ENCODE measurements at regions not wholly inside any gene's neighbourhood (a gene's known extent, or its start where the extent isn't known, plus 50 kb on each side); places are given as distances from the start of the nearest gene placed in this dataset.

DNA sequence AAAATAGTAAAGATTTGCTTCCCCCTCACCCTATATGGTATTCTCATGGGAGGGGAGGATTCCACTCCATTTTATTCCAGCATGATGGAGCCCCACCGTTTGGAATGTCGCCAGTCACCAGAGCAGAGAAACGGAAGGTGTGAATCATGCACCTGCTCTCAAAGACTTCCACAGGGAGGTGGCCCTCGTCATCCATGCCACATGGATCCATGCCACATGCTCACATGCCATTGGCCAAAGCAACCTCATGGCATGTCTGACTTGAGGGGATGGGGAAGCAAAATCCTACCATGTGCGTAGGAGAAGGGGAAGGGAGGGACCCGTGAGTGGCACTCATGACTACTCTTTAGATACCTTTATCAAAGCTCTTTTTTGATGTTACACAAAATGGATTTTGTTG lies 256.0 kb downstream of the SKAP2 start:
- Histone ChIP-seq H3K36me3 (ENCODE audit: control insufficient read depth in 4 of 4, insufficient read depth in 3 of 4, low read depth in 1 of 4, low read length in 3 of 4) (no peaks in the 10 kb centered on the region), H3K4me3 (ENCODE audit: low read depth in 1 of 3, low read length in 3 of 3) (no peak overlapping the region), H3K9me3 (ENCODE audit: control insufficient read depth in 4 of 4, low read length in 3 of 4) (no peaks in the 10 kb centered on the region), H3K9ac (ENCODE audit: low read depth in 1 of 2, low read length in 2 of 2) (no peak overlapping the region), H3K4me1 (ENCODE audit: control insufficient read depth in 4 of 4, insufficient read depth in 4 of 4, low read length in 3 of 4) (no peaks in the 10 kb centered on the region), H3K27me3 (ENCODE audit: control insufficient read depth in 4 of 4, insufficient read depth in 4 of 4, low read length in 3 of 4) (peaks cover 0 to 2% (median 0%) of the 10 kb centered on the region in 4 donors), H3K27ac (ENCODE audit: low read depth in 1 of 2, low read length in 2 of 2) (no peak overlapping the region)
- no peak for DNase-seq (ENCODE audit: low spot score)
- TF ChIP-seq GABPA (IDR thresholded peaks at IDR 0.05 in 1 of 2, conservative IDR thresholded peaks at IDR 0.05 in 1 of 2): no peak
- no peak for TF ChIP-seq FOXA1 (IDR thresholded peaks at IDR 0.05)
- TF ChIP-seq, protein P1, sequence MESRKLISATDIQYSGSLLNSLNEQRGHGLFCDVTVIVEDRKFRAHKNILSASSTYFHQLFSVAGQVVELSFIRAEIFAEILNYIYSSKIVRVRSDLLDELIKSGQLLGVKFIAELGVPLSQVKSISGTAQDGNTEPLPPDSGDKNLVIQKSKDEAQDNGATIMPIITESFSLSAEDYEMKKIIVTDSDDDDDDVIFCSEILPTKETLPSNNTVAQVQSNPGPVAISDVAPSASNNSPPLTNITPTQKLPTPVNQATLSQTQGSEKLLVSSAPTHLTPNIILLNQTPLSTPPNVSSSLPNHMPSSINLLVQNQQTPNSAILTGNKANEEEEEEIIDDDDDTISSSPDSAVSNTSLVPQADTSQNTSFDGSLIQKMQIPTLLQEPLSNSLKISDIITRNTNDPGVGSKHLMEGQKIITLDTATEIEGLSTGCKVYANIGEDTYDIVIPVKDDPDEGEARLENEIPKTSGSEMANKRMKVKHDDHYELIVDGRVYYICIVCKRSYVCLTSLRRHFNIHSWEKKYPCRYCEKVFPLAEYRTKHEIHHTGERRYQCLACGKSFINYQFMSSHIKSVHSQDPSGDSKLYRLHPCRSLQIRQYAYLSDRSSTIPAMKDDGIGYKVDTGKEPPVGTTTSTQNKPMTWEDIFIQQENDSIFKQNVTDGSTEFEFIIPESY (IDR thresholded peaks at IDR 0.05): no peak
- TF ChIP-seq HNF4G (IDR thresholded peaks at IDR 0.05): no peak
- TF ChIP-seq FOXA2 (IDR thresholded peaks at IDR 0.05): no peak
- no peak for TF ChIP-seq HNF4A (conservative IDR thresholded peaks at IDR 0.05)
- TF ChIP-seq, protein P2, sequence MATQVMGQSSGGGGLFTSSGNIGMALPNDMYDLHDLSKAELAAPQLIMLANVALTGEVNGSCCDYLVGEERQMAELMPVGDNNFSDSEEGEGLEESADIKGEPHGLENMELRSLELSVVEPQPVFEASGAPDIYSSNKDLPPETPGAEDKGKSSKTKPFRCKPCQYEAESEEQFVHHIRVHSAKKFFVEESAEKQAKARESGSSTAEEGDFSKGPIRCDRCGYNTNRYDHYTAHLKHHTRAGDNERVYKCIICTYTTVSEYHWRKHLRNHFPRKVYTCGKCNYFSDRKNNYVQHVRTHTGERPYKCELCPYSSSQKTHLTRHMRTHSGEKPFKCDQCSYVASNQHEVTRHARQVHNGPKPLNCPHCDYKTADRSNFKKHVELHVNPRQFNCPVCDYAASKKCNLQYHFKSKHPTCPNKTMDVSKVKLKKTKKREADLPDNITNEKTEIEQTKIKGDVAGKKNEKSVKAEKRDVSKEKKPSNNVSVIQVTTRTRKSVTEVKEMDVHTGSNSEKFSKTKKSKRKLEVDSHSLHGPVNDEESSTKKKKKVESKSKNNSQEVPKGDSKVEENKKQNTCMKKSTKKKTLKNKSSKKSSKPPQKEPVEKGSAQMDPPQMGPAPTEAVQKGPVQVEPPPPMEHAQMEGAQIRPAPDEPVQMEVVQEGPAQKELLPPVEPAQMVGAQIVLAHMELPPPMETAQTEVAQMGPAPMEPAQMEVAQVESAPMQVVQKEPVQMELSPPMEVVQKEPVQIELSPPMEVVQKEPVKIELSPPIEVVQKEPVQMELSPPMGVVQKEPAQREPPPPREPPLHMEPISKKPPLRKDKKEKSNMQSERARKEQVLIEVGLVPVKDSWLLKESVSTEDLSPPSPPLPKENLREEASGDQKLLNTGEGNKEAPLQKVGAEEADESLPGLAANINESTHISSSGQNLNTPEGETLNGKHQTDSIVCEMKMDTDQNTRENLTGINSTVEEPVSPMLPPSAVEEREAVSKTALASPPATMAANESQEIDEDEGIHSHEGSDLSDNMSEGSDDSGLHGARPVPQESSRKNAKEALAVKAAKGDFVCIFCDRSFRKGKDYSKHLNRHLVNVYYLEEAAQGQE (IDR thresholded peaks at IDR 0.05): no peak
- TF ChIP-seq NR2F2 (IDR thresholded peaks at IDR 0.05): no peak
- TF ChIP-seq, protein P3, sequence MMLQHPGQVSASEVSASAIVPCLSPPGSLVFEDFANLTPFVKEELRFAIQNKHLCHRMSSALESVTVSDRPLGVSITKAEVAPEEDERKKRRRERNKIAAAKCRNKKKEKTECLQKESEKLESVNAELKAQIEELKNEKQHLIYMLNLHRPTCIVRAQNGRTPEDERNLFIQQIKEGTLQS (IDR thresholded peaks at IDR 0.05): no peak
- no peak for TF ChIP-seq EGR1 (IDR thresholded peaks at IDR 0.05; ENCODE audit: low read depth in 2 of 2)
- no peak for TF ChIP-seq SP1 (IDR thresholded peaks at IDR 0.05)
- TF ChIP-seq, protein P4, sequence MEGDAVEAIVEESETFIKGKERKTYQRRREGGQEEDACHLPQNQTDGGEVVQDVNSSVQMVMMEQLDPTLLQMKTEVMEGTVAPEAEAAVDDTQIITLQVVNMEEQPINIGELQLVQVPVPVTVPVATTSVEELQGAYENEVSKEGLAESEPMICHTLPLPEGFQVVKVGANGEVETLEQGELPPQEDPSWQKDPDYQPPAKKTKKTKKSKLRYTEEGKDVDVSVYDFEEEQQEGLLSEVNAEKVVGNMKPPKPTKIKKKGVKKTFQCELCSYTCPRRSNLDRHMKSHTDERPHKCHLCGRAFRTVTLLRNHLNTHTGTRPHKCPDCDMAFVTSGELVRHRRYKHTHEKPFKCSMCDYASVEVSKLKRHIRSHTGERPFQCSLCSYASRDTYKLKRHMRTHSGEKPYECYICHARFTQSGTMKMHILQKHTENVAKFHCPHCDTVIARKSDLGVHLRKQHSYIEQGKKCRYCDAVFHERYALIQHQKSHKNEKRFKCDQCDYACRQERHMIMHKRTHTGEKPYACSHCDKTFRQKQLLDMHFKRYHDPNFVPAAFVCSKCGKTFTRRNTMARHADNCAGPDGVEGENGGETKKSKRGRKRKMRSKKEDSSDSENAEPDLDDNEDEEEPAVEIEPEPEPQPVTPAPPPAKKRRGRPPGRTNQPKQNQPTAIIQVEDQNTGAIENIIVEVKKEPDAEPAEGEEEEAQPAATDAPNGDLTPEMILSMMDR (IDR thresholded peaks at IDR 0.05; ENCODE audit: low read depth, low read length, missing input control): no peak
- no peak for TF ChIP-seq YY1 (IDR thresholded peaks at IDR 0.05)
- no peak for TF ChIP-seq TAF1 (conservative IDR thresholded peaks at IDR 0.05)
- WGBS: 78% methylated on average over 6 of the region's 6 CpGs

DNA sequence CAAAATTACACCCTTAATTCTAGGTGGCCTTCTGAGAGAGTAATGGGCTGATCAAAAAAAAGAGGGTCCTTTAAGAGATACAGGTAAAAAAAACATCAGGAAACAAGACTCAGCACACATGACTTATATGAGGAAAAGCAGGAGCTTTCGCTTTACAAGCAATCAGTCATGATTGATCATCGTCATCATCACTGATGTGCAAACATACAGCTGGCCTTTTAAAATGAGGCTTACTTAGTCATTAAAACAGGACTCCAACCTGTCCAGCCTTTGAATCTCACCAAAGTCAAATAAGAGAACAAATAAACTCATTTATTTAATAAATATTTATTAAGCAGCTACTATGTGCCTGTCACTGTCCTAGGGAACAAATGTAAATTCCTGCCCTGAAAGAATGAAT lies 255.3 kb downstream of the SKAP2 start:
- H3K36me3 ChIP-seq (ENCODE audit: control insufficient read depth in 4 of 4, insufficient read depth in 3 of 4, low read depth in 1 of 4, low read length in 3 of 4): no peaks in the 10 kb centered on the region
- H3K9me3 ChIP-seq (ENCODE audit: control insufficient read depth in 4 of 4, low read length in 3 of 4): no peaks in the 10 kb centered on the region
- TF ChIP-seq SP1 (IDR thresholded peaks at IDR 0.05) (no peak), YY1 (IDR thresholded peaks at IDR 0.05) (no peak), TAF1 (conservative IDR thresholded peaks at IDR 0.05) (no peak)
- TF ChIP-seq, protein P1 (IDR thresholded peaks at IDR 0.05): no peak
- TF ChIP-seq, protein P2 (IDR thresholded peaks at IDR 0.05): no peak
- no peak for DNase-seq (ENCODE audit: low spot score)
- no peak overlapping the region for H3K9ac ChIP-seq (ENCODE audit: low read depth in 1 of 2, low read length in 2 of 2)
- no peak overlapping the region for H3K4me3 ChIP-seq (ENCODE audit: low read depth in 1 of 3, low read length in 3 of 3)
- no peak overlapping the region for H3K27ac ChIP-seq (ENCODE audit: low read depth in 1 of 2, low read length in 2 of 2)
- no peaks in the 10 kb centered on the region for H3K4me1 ChIP-seq (ENCODE audit: control insufficient read depth in 4 of 4, insufficient read depth in 4 of 4, low read length in 3 of 4)
- WGBS: 83% methylated on average over 2 of the region's 2 CpGs
- no peaks in the 10 kb centered on the region for H3K27me3 ChIP-seq (ENCODE audit: control insufficient read depth in 4 of 4, insufficient read depth in 4 of 4, low read length in 3 of 4)
